Osteocyte (in vitro differentiated cells): ENCODE measurements at regions not wholly inside any gene's neighbourhood (a gene's known extent, or its start where the extent isn't known, plus 50 kb on each side); places are given as distances from the start of the nearest gene placed in this dataset.

Experiments
- DNase-seq: peaks from one replicate; pipeline ENCODE4 v3.0.0; 2021; ENCODE audit warnings: mixed read lengths; ENCODE audit not compliant: unreplicated experiment; ENCODE audit errors: extremely low spot score
- H3K27ac Mint-ChIP-seq: one replicate; pipeline ENCODE4 v1.8.0; 2021; ENCODE audit warnings: mild to moderate bottlenecking, mixed read lengths; ENCODE audit not compliant: unreplicated experiment
- H3K27me3 Mint-ChIP-seq: one replicate; pipeline ENCODE4 v1.8.0; 2021; ENCODE audit warnings: mixed read lengths; ENCODE audit not compliant: unreplicated experiment
- H3K36me3 Mint-ChIP-seq: one replicate; pipeline ENCODE4 v1.8.0; 2021; ENCODE audit warnings: mixed read lengths; ENCODE audit not compliant: unreplicated experiment
- H3K4me1 Mint-ChIP-seq: one replicate; pipeline ENCODE4 v1.8.0; 2021; ENCODE audit warnings: mixed read lengths; ENCODE audit not compliant: unreplicated experiment
- H3K4me3 Mint-ChIP-seq: one replicate; pipeline ENCODE4 v1.8.0; 2021; ENCODE audit warnings: mild to moderate bottlenecking, moderate library complexity, mixed read lengths; ENCODE audit not compliant: unreplicated experiment
- H3K9me3 Mint-ChIP-seq: one replicate; pipeline ENCODE4 v1.8.0; 2021; ENCODE audit warnings: mixed read lengths; ENCODE audit not compliant: unreplicated experiment
- TF ChIP-seq, protein P1 (sequence below): fragments of 200-600 bp; sonication (generic); IDR thresholded peaks from 2 replicates; pipeline ENCODE4 v1.5.0; 2021; ENCODE audit warnings: antibody characterized with exemption, mild to moderate bottlenecking, moderate library complexity

DNA sequence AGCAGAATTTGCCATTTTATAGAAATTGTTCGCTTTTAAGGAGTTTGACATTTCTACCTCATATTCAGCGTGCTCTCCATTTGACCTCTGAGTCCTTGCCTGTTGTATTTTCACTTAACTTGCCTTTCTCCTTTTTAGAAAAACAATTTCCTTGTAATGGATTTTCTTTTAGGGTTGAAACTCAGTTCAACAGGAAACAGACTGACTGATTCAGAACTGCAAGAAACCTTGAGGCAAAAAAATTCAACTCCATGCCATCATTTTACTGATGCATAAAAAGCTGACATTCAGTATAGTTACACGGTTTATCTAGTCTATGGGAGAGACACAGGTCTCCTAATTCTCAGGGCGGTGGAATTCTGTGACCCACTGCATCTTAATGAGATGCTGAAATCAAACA is 59.8 kb downstream of the MRPS30 start:
- no peaks in the 10 kb centered on the region for H3K4me1 Mint-ChIP-seq
- H3K27ac Mint-ChIP-seq, result no peak overlapping the region
- no peak for DNase-seq
- H3K36me3 Mint-ChIP-seq, result no peaks in the 10 kb centered on the region
- H3K27me3 Mint-ChIP-seq, result peaks cover 6% of the 10 kb centered on the region
- no peaks in the 10 kb centered on the region for H3K9me3 Mint-ChIP-seq
- H3K4me3 Mint-ChIP-seq, result no peak overlapping the region
- TF ChIP-seq, protein P1, sequence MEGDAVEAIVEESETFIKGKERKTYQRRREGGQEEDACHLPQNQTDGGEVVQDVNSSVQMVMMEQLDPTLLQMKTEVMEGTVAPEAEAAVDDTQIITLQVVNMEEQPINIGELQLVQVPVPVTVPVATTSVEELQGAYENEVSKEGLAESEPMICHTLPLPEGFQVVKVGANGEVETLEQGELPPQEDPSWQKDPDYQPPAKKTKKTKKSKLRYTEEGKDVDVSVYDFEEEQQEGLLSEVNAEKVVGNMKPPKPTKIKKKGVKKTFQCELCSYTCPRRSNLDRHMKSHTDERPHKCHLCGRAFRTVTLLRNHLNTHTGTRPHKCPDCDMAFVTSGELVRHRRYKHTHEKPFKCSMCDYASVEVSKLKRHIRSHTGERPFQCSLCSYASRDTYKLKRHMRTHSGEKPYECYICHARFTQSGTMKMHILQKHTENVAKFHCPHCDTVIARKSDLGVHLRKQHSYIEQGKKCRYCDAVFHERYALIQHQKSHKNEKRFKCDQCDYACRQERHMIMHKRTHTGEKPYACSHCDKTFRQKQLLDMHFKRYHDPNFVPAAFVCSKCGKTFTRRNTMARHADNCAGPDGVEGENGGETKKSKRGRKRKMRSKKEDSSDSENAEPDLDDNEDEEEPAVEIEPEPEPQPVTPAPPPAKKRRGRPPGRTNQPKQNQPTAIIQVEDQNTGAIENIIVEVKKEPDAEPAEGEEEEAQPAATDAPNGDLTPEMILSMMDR, result no peak

DNA sequence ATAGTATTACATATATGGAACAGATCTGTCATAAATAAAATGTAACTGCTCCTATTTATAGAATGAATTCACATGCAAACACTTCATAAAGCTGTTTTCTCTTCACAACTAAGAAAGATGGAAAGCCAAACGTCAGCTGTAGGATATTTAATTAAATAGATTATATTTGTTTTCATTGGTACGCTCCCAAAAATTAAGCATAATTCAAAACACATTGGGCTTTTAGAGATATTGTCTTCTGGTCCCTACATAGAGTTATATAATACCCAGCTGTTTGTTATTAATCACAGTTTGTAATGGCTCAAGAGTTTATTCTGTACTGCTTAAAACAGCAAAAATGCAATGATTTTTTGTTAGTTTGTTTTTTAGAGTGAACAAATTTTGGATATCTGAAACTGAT is 61.2 kb downstream of the MRPS30 start:
- peaks cover 2% of the 10 kb centered on the region for H3K27me3 Mint-ChIP-seq
- TF ChIP-seq, protein P1, result no peak
- H3K27ac Mint-ChIP-seq, result no peak overlapping the region
- H3K4me1 Mint-ChIP-seq, result no peaks in the 10 kb centered on the region
- no peak overlapping the region for H3K4me3 Mint-ChIP-seq
- no peaks in the 10 kb centered on the region for H3K9me3 Mint-ChIP-seq
- DNase-seq, result no peak
- no peaks in the 10 kb centered on the region for H3K36me3 Mint-ChIP-seq

GRCh38 chr5:44870430-44870829 is 61.7 kb downstream of the MRPS30 start:
- no peak overlapping the region for H3K27ac Mint-ChIP-seq

GRCh38 chr5:44871401-44871800 is 62.7 kb downstream of the MRPS30 start:
- H3K4me3 Mint-ChIP-seq, result no peak overlapping the region
- no peaks in the 10 kb centered on the region for H3K36me3 Mint-ChIP-seq
- TF ChIP-seq, protein P1, result no peak
- no peaks in the 10 kb centered on the region for H3K4me1 Mint-ChIP-seq
- H3K27me3 Mint-ChIP-seq, result peaks cover 2% of the 10 kb centered on the region
- DNase-seq, result no peak
- H3K27ac Mint-ChIP-seq, result no peak overlapping the region
- H3K9me3 Mint-ChIP-seq, result no peaks in the 10 kb centered on the region

More at GRCh38 chr5:44870430-44870829, 61.7 kb downstream of the MRPS30 start:
- no peak overlapping the region for H3K4me3 Mint-ChIP-seq
- peaks cover 2% of the 10 kb centered on the region for H3K27me3 Mint-ChIP-seq
- no peaks in the 10 kb centered on the region for H3K36me3 Mint-ChIP-seq
- TF ChIP-seq, protein P1, result no peak
- DNase-seq, result no peak
- H3K9me3 Mint-ChIP-seq, result no peaks in the 10 kb centered on the region
- H3K4me1 Mint-ChIP-seq, result no peaks in the 10 kb centered on the region

GRCh38 chr5:44875661-44876605 is 67.2 kb downstream of the MRPS30 start:
- no peaks in the 10 kb centered on the region for H3K4me1 Mint-ChIP-seq
- H3K9me3 Mint-ChIP-seq, result peaks cover 5% of the 10 kb centered on the region
- TF ChIP-seq, protein P1, result no peak
- no peaks in the 10 kb centered on the region for H3K36me3 Mint-ChIP-seq
- no peak for DNase-seq
- H3K27me3 Mint-ChIP-seq, result peaks cover 2% of the 10 kb centered on the region
- H3K4me3 Mint-ChIP-seq, result no peak overlapping the region
- H3K27ac Mint-ChIP-seq, result no peak overlapping the region
